AG04449 (cell line): ENCODE measurements at regions not wholly inside any gene's neighbourhood (a gene's known extent, or its start where the extent isn't known, plus 50 kb on each side); places are given as distances from the start of the nearest gene placed in this dataset.

Source experiments
- CTCF ChIA-PET: fragments of 350-600 bp; formaldehyde crosslinking; extraction: SDS; loops from one replicate; lab custom pipeline; 2021; ENCODE audit warnings: antibody characterized with exemption; lab: Yijun Ruan, JAX
- POLR2A ChIA-PET: fragments of 400-600, 350-600 bp; formaldehyde crosslinking; extraction: SDS; loops from one replicate; lab custom pipeline; 2020; ENCODE audit warnings: antibody characterized with exemption, inconsistent platforms; lab: Yijun Ruan, JAX
- DNase-seq: peaks from one replicate; pipeline ENCODE4 v3.0.0-alpha.2; 2010; ENCODE audit warnings: low read depth, low spot score
- H3K4me3 ChIP-seq: 2 replicates; pipeline ENCODE4 v1.5.1; 2011; ENCODE audit warnings: low read depth, mild to moderate bottlenecking, control low read depth, low read length
- CTCF ChIP-seq: IDR thresholded peaks from one replicate; pipeline ENCODE4 v1.5.1; 2011; ENCODE audit warnings: mild to moderate bottlenecking, moderate library complexity, low read length, control low read depth, inconsistent platforms; ENCODE audit not compliant: insufficient read depth; ENCODE audit errors: missing control alignments

GRCh38 chr11:71076525-71077304 is 175.7 kb downstream of the SHANK2 start:
- POLR2A ChIA-PET, result no interaction called here
- H3K4me3 ChIP-seq, result no peak overlapping the region
- CTCF ChIA-PET, result interaction anchor here (1.3 kb wide), 1 partner anchor 609 kb away, joined by 6 read pairs; no protein-coding TSS in a partner anchor
- no peak for TF ChIP-seq CTCF
- no peak for DNase-seq

- no peak for TF ChIP-seq CTCF
- CTCF ChIA-PET, result no interaction called here
- no peak overlapping the region for H3K4me3 ChIP-seq
- POLR2A ChIA-PET, result no interaction called here
- DNase-seq, result no peak
Measured at GRCh38 chr11:71075871-71076420, 176.4 kb downstream of the SHANK2 start.

GRCh38 chr11:71075116-71075720 is 177.2 kb downstream of the SHANK2 start:
- CTCF ChIA-PET, result no interaction called here
- TF ChIP-seq CTCF, result no peak
- no peak for DNase-seq
- POLR2A ChIA-PET, result no interaction called here
- H3K4me3 ChIP-seq, result no peak overlapping the region

- TF ChIP-seq CTCF, result no peak
- DNase-seq, result no peak
Measured at GRCh38 chr11:71071736-71072509, 180.5 kb downstream of the SHANK2 start.

GRCh38 chr11:71070490-71071453 is 181.6 kb downstream of the SHANK2 start:
- no peak for DNase-seq
- CTCF ChIA-PET, result no interaction called here
- TF ChIP-seq CTCF, result no peak

More at GRCh38 chr11:71071736-71072509, 180.5 kb downstream of the SHANK2 start:
- ChIA-PET CTCF (no interaction called here), POLR2A (no interaction called here)
- no peak overlapping the region for H3K4me3 ChIP-seq

More at GRCh38 chr11:71070490-71071453, 181.6 kb downstream of the SHANK2 start:
- no peak overlapping the region for H3K4me3 ChIP-seq
- POLR2A ChIA-PET, result no interaction called here
